Naive B cell (primary cell): ENCODE measurements at regions not wholly inside any gene's neighbourhood (a gene's known extent, or its start where the extent isn't known, plus 50 kb on each side); places are given as distances from the start of the nearest gene placed in this dataset.
A peak's percentile ranks its signal among the peaks of the same experiment; 100 is the strongest.
"Not testable (repeated sequence)": the region's sequence is repeated elsewhere in the genome, so short reads cannot be mapped to it uniquely, and the experiment has no call there.

ENCODE experiments used
- ATAC-seq, 2 donors: fragments of 150-1000 bp; cut with Tn5 transposase; 2 replicates each; pipeline ENCODE4 v1.10.0; 2021; ENCODE audit warnings: low read depth in 2 of 2, mild to moderate bottlenecking in 2 of 2, moderate library complexity in 2 of 2
- DNase-seq: peaks from one replicate; pipeline ENCODE4 v3.0.0; 2022
- H3K27ac Mint-ChIP-seq, 6 donors: one replicate each; pipeline ENCODE4 v1.8.0; 2020 to 2022; ENCODE audit warnings: mild to moderate bottlenecking in 6 of 6, mixed read lengths in 6 of 6, moderate library complexity in 5 of 6, inconsistent platforms in 2 of 6
- H3K27me3 Mint-ChIP-seq, 3 donors: one replicate each; pipeline ENCODE4 v1.8.0; 2021 to 2022; ENCODE audit warnings: mixed read lengths in 3 of 3, mild to moderate bottlenecking in 1 of 3
- H3K36me3 Mint-ChIP-seq, 2 donors: one replicate each; pipeline ENCODE4 v1.8.0; 2020 to 2022; ENCODE audit warnings: mixed read lengths in 2 of 2, inconsistent platforms in 1 of 2, mild to moderate bottlenecking in 1 of 2
- H3K4me1 Mint-ChIP-seq, 3 donors: one replicate each; pipeline ENCODE4 v1.8.0; 2020 to 2022; ENCODE audit warnings: mixed read lengths in 3 of 3, inconsistent platforms in 1 of 3, mild to moderate bottlenecking in 1 of 3, moderate library complexity in 1 of 3
- H3K4me3 Mint-ChIP-seq, 8 donors: one replicate each; pipeline ENCODE4 v1.8.0; 2020 to 2022; ENCODE audit warnings: mild to moderate bottlenecking in 8 of 8, mixed read lengths in 8 of 8, moderate library complexity in 8 of 8, inconsistent platforms in 2 of 8
- H3K9me3 Mint-ChIP-seq, 7 donors: one replicate each; pipeline ENCODE4 v1.8.0; 2020 to 2022; ENCODE audit warnings: mixed read lengths in 7 of 7, mild to moderate bottlenecking in 5 of 7, inconsistent platforms in 2 of 7, moderate library complexity in 1 of 7

- no peaks in the 10 kb centered on the region for H3K4me1 Mint-ChIP-seq
- peaks cover 2 to 10% (median 5%) of the 10 kb centered on the region in 7 donors for H3K9me3 Mint-ChIP-seq
- DNase-seq = no peak
- H3K27me3 Mint-ChIP-seq = peaks cover 6 to 17% (median 17%) of the 10 kb centered on the region in 3 donors
- no peak overlapping the region for H3K4me3 Mint-ChIP-seq
- ATAC-seq = no peak
- H3K36me3 Mint-ChIP-seq = no peaks in the 10 kb centered on the region
- H3K27ac Mint-ChIP-seq = no peak overlapping the region
Observed at GRCh38 chr14:55979781-55980180, 138.4 kb upstream of the PELI2 start.

- DNase-seq = no peak
- H3K9me3 Mint-ChIP-seq = peaks cover 2 to 10% (median 5%) of the 10 kb centered on the region in 7 donors
- H3K36me3 Mint-ChIP-seq = no peaks in the 10 kb centered on the region
- no peak for ATAC-seq
- H3K4me1 Mint-ChIP-seq = no peaks in the 10 kb centered on the region
- no peak overlapping the region for H3K4me3 Mint-ChIP-seq
- H3K27ac Mint-ChIP-seq = no peak overlapping the region
- H3K27me3 Mint-ChIP-seq = peaks cover 6 to 21% (median 19%) of the 10 kb centered on the region in 3 donors
Observed at GRCh38 chr14:55980970-55981369, 137.2 kb upstream of the PELI2 start.

GRCh38 chr14:55986069-55986468 lies 132.1 kb upstream of the PELI2 start:
- Mint-ChIP-seq H3K27me3 (peaks cover 9 to 21% (median 19%) of the 10 kb centered on the region in 3 donors), H3K36me3 (no peaks in the 10 kb centered on the region), H3K9me3 (peaks cover 2 to 6% (median 4%) of the 10 kb centered on the region in 7 donors), H3K4me1 (no peaks in the 10 kb centered on the region), H3K4me3 (no peak overlapping the region), H3K27ac (no peak overlapping the region)
- no peak for DNase-seq
- ATAC-seq = no peak

GRCh38 chr14:56000846-56001245 lies 117.4 kb upstream of the PELI2 start:
- no peak overlapping the region for H3K4me3 Mint-ChIP-seq
- DNase-seq (no peak), ATAC-seq (no peak)
- H3K9me3 Mint-ChIP-seq = peaks cover 0 to 12% (median 5%) of the 10 kb centered on the region in 7 donors
- H3K36me3 Mint-ChIP-seq = no peaks in the 10 kb centered on the region
- peaks cover 7 to 28% (median 10%) of the 10 kb centered on the region in 3 donors for H3K4me1 Mint-ChIP-seq
- H3K27ac Mint-ChIP-seq = no peak overlapping the region
- H3K27me3 Mint-ChIP-seq = peaks cover 15 to 50% (median 24%) of the 10 kb centered on the region in 3 donors

GRCh38 chr14:56002342-56002741 lies 115.9 kb upstream of the PELI2 start:
- Mint-ChIP-seq H3K9me3 (peaks cover 0 to 7% (median 5%) of the 10 kb centered on the region in 7 donors), H3K27ac (no peak overlapping the region), H3K27me3 (peaks cover 15 to 45% (median 24%) of the 10 kb centered on the region in 3 donors), H3K4me3 (no peak overlapping the region), H3K36me3 (no peaks in the 10 kb centered on the region), H3K4me1 (peaks cover 9 to 31% (median 10%) of the 10 kb centered on the region in 3 donors)
- no peak for ATAC-seq
- DNase-seq = no peak

- peaks cover 15 to 41% (median 24%) of the 10 kb centered on the region in 3 donors for H3K27me3 Mint-ChIP-seq
- ATAC-seq = no peak
- DNase-seq = no peak
- peak overlapping the region in 1 of 8 donors; percentile 16 for H3K4me3 Mint-ChIP-seq
- H3K9me3 Mint-ChIP-seq = peaks cover 0 to 7% (median 4%) of the 10 kb centered on the region in 7 donors
- H3K4me1 Mint-ChIP-seq = peaks cover 10 to 32% (median 13%) of the 10 kb centered on the region in 3 donors
- no peaks in the 10 kb centered on the region for H3K36me3 Mint-ChIP-seq
- H3K27ac Mint-ChIP-seq = no peak overlapping the region
Observed at GRCh38 chr14:56002876-56003625, 115.2 kb upstream of the PELI2 start.

GRCh38 chr14:56004323-56004722 lies 113.9 kb upstream of the PELI2 start:
- Mint-ChIP-seq H3K4me1 (peaks cover 10 to 35% (median 16%) of the 10 kb centered on the region in 3 donors), H3K36me3 (no peaks in the 10 kb centered on the region), H3K9me3 (peaks cover 0 to 12% (median 4%) of the 10 kb centered on the region in 7 donors), H3K4me3 (peak overlapping the region in 4 of 8 donors; percentile 39 to 82 (median 70)), H3K27me3 (peaks cover 10 to 28% (median 14%) of the 10 kb centered on the region in 3 donors), H3K27ac (peak overlapping the region in 2 of 6 donors; percentile 47 to 62)
- DNase-seq = no peak
- no peak for ATAC-seq

GRCh38 chr14:56004786-56005185 lies 113.4 kb upstream of the PELI2 start:
- DNase-seq (no peak), ATAC-seq (peak; percentile 60 to 61)
- peaks cover 10 to 27% (median 13%) of the 10 kb centered on the region in 3 donors for H3K27me3 Mint-ChIP-seq
- peaks cover 0 to 14% (median 6%) of the 10 kb centered on the region in 7 donors for H3K9me3 Mint-ChIP-seq
- H3K4me3 Mint-ChIP-seq = peak overlapping the region; percentile 55 to 89 (median 78)
- H3K27ac Mint-ChIP-seq = peak overlapping the region in 3 of 6 donors; percentile 54 to 92 (median 62)
- H3K4me1 Mint-ChIP-seq = peaks cover 10 to 35% (median 16%) of the 10 kb centered on the region in 3 donors
- no peaks in the 10 kb centered on the region for H3K36me3 Mint-ChIP-seq

- ATAC-seq (no peak), DNase-seq (no peak)
- Mint-ChIP-seq H3K27me3 (peaks cover 6 to 27% (median 13%) of the 10 kb centered on the region in 3 donors), H3K4me1 (peaks cover 10 to 35% (median 16%) of the 10 kb centered on the region in 3 donors), H3K36me3 (no peaks in the 10 kb centered on the region), H3K9me3 (peaks cover 0 to 10% (median 6%) of the 10 kb centered on the region in 7 donors), H3K27ac (peak overlapping the region in 3 of 6 donors; percentile 54 to 92 (median 62)), H3K4me3 (peak overlapping the region in 7 of 8 donors; percentile 55 to 89 (median 77))
Observed at GRCh38 chr14:56005191-56006053, 112.8 kb upstream of the PELI2 start.

GRCh38 chr14:56007491-56007890 lies 110.7 kb upstream of the PELI2 start:
- Mint-ChIP-seq H3K27me3 (peaks cover 0 to 15% (median 12%) of the 10 kb centered on the region in 3 donors), H3K4me1 (peaks cover 10 to 35% (median 16%) of the 10 kb centered on the region in 3 donors)
- H3K4me3 Mint-ChIP-seq, H3K9me3 Mint-ChIP-seq, H3K36me3 Mint-ChIP-seq, DNase-seq, H3K27ac Mint-ChIP-seq, ATAC-seq: not testable (repeated sequence)

GRCh38 chr14:56008150-56008549 lies 110.1 kb upstream of the PELI2 start:
- Mint-ChIP-seq H3K4me3 (peak overlapping the region in 1 of 8 donors; percentile 52), H3K36me3 (no peaks in the 10 kb centered on the region), H3K27ac (peak overlapping the region in 1 of 6 donors; percentile 51), H3K9me3 (peaks cover 0 to 10% (median 6%) of the 10 kb centered on the region in 7 donors), H3K27me3 (peaks cover 0 to 14% (median 12%) of the 10 kb centered on the region in 3 donors), H3K4me1 (peaks cover 10 to 33% (median 16%) of the 10 kb centered on the region in 3 donors)
- DNase-seq = no peak
- ATAC-seq = peak; percentile 32 to 57

GRCh38 chr14:56008661-56009060 lies 109.5 kb upstream of the PELI2 start:
- not testable (repeated sequence) for H3K4me3 Mint-ChIP-seq, DNase-seq, ATAC-seq, H3K27ac Mint-ChIP-seq, H3K36me3 Mint-ChIP-seq
- H3K4me1 Mint-ChIP-seq = peaks cover 10 to 28% (median 16%) of the 10 kb centered on the region in 3 donors
- peaks cover 0 to 15% (median 14%) of the 10 kb centered on the region in 3 donors for H3K27me3 Mint-ChIP-seq
- peaks cover 0 to 11% (median 8%) of the 10 kb centered on the region in 7 donors for H3K9me3 Mint-ChIP-seq

GRCh38 chr14:56023661-56024081 lies 94.5 kb upstream of the PELI2 start:
- H3K4me3 Mint-ChIP-seq = peak overlapping the region in 1 of 8 donors; percentile 42
- H3K27me3 Mint-ChIP-seq = peaks cover 0 to 8% (median 0%) of the 10 kb centered on the region in 3 donors
- peaks cover 0 to 7% (median 3%) of the 10 kb centered on the region in 7 donors for H3K9me3 Mint-ChIP-seq
- no peaks in the 10 kb centered on the region for H3K36me3 Mint-ChIP-seq
- H3K27ac Mint-ChIP-seq = peak overlapping the region in 1 of 6 donors; percentile 24
- ATAC-seq = no peak
- DNase-seq = no peak
- H3K4me1 Mint-ChIP-seq = no peaks in the 10 kb centered on the region
